HG02610 (cell line): ENCODE measurements at regions not wholly inside any gene's neighbourhood (a gene's known extent, or its start where the extent isn't known, plus 50 kb on each side); places are given as distances from the start of the nearest gene placed in this dataset.
A peak's percentile ranks its signal among the peaks of the same experiment; 100 is the strongest.

Experiments
- ATAC-seq: cut with Tn5 transposase; IDR thresholded peaks from one replicate; pipeline ENCODE4 v1.9.1; 2021; ENCODE audit warnings: mild to moderate bottlenecking, moderate library complexity; ENCODE audit not compliant: unreplicated experiment

DNA sequence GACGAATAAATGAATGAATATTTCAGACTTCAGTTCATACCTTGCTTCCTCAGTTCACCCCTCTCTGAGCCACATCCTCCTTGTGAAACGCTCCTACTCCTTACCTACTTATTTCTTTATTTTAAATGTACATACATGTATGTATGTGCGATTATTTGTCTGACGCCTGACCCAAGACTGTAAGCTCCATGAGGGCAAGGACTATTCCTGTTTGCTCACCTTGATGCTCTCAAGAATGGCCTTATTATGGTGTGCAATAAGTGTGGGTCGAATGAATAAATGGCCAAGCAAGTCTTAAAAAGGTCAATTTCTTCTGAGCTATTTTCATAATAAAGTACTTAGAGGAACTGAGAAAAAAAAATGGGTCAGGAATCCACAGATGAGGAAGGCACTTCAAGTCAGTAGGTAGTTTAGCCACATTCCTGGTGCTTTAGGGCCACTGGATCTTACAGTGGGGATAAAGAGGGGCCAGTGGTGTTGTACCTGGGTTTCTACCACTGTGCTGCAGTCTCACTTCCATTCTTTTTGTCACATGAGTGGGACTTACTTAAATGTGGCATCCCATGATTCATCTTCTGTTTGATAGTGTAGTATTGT, 74.7 kb downstream of the SDC1 start:
- no peak for ATAC-seq

DNA sequence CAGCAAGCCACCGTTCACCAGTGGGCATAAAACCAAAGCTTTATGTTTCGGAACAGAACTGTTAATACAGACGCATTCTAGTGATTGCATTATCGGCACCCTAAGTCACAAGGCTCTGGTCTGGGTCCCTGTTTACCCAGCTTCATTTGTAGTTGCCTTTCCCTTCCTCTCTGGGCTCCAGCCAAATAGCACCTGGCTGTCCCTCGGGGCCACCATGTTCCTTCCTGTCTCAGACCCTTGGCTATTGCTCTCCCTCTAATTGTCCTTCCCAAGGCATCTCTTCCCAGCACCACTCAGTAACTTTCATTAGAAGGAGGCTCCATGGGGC, 75.3 kb downstream of the SDC1 start:
- ATAC-seq = no peak

DNA sequence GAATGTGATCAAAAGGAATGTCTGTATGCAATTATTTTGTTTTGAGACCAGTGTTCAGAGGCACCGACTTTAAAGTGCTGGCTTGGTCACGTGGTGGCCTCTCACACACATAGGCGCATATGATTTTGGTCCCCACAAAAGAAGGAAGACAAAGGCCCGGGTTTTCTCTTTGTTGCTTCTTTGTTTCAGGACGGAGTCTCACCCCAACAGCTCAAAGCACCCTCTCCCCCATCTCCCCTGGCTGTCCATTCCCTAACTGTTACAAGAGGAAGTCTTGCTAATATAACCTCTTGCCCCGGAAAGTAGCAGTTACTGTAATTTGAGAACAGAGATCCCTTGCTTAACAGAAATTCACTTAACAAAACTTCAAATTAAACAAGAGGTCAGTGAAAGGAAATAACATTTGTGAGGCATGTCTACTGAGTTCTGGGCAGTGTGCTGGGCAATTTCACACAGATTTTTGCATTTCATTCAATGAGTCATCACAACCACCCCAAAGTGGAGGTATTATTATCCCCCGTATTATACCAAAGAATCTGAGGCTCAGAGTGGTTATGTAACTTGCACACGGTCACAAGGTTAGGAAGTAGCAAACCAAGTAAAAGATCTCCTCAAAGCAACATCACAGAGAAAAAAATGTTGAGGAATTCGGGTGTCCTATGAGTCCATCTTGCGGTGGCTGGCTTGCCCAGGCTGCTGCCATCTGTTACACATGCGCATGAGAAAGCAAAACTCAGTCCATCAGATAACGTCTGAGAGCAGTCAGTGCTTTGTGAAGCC, 75.8 kb downstream of the SDC1 start:
- ATAC-seq = no peak

DNA sequence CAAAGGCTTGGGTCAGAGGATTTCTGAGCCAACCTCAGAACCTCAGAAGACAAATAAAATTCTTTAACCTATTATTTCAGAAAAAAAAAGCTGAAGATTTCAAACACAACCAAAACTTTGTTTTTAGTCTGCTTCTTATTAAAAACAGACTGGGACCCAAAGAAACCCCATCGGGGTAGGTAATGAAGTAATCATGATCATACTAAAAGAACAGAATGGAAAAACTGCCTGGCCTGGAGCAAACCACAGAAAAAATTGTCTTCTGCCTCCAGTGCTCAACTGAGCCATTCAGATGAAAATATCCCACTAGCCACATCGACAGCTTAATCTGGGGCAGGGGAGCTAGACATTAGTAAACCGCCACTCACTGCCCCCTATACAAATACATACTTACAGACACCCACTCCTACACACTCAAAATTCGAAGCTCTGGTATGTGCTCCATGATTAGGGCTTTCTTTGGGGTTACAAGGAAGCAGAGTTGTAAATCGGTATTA, 76.5 kb downstream of the SDC1 start:
- ATAC-seq = no peak

DNA sequence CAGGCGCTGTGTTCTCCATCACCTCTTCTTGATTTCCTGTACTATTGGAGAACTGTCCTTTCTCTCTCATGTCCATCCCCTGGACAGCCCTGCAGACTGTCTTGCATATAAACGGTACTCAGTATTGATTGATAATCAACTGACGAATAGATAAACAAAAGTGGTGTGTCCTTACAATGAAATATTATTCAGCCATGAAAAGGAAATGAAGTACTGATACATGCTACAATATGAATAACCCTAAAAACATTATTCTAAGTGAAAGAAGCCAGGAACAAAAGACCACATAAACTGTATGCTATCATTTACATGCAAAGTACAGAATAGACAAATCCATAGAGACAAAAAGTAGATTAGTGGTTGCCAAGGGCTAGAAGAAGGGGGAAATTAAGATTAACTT, 77.6 kb downstream of the SDC1 start:
- no peak for ATAC-seq

DNA sequence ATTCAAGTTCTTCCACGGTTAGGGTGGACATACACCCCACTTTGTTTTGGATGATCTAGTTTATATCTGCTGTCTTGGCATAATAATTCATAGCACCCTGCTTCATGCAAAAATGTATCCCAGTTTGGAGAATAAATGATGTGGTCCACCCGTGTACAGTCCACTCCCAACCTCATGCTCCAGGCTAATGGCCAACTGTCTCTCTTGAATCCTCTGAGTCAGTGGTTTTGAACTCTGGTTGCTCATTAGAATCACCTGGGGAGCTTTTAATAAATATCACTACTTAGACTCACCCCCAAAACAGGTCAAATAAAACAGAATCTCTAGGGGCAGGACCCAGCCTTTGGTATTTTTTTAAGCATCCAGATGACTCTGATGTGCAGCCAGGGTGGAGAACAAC, 78.5 kb downstream of the SDC1 start:
- no peak for ATAC-seq

DNA sequence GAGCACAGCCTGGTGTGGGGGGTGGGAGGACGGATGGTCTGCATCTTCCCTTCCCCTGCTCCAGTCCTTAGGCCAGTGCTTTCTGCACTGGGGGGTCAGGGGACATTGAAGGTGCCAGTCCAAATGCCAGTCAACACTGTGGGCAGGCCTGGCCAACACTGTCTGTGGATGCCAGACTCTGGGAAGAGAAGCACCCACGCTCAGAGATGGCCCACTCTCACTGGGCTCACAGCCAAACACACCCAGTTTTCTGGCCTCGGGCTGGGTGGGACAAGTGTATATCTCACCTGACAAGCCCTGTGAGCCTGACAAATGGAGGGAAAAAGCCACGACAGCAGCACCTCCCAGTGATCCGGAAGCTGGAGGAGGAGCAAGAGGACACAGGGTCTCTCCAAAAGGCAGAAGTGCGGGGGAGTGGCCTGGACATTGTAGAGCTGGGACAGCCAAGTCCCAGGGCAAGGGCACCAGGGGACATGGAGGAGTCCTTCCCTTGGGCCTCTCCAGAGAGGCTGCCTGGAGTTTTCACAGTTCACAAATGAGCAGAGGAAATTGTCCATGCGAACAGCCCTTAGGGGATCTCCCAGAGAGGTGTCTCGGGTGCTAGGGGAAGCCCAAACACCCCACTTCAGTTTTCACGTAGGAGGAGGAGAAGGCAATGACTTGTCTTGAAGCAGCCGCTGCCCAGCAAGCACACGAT, 79.3 kb downstream of the SDC1 start:
- ATAC-seq = peak; percentile 91

DNA sequence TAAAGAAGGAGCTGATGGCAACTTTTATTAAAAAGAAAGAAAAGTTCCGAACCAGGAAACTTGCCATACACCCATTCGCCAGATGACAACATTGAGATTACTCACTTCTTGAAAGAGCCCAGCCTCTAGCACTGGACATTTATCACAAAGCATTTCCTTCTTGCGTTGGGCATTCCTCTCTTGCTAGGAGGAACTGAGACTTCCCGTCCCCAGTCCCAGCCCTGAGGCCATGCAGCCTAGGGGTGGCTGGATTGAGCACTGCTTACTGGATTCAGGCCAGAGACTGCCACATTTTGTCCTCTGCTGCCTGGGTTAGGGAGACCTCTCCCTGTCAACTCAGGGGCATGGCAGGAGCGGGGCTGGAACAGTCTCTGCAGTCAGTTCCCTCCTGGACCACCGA, 80.1 kb downstream of the SDC1 start:
- no peak for ATAC-seq

DNA sequence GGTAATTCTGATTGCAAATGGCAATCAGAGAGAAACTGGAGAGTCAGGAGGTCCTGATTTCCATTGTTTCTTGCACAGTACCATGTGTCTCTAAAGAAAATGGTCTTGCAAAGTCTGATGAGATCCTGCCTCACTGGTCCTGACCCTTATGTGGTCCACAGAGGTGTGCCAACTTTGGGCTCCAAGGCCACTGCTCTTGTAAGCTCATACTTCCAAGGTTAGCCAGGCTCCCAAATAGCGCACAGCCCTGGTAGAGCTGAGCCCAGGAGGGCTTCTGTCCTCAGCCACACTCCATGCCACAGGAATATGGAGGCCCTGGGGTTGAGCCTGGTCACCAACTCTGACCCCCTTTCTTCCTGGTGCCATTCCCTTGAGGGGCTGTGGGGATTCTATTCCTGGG, 80.7 kb downstream of the SDC1 start:
- ATAC-seq = no peak

DNA sequence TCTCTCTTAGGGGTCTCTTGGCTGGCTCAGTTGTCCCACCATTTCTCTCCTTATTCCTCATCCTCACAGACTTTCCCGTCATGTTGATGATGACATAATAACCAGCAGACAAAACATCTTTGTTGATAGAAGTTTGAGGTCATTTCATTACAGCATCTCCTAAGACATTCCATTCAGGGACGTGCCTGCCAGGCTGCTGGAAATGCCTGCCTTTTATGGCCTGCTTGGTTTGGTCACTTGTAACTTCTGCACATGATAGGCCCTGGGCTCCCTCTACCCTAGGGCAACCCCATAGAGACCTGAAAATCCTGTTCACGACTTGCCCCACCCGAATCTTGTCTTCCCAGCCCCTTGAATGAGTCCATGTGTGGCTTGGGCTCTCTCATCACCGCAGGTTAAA, 81.7 kb downstream of the SDC1 start:
- ATAC-seq = no peak

DNA sequence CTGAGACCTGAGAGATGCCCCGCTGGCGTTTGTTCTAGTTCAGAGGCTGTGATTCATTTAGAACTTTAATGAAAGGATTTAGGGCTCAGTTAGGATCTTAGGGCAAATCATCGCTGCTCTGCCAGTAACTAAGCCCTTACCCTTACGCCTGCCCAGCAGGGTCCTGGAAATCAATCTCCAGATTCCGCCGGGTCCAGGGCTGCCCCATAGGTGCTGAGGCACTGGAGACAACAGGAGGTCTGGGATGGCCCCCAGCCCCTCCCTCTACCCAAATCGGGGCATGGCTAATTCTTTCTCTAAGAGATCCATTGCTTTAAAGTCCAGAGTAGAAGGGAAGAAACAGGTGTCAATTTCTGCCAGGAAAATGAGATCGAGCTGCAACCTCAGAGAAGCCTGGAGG, 83.1 kb downstream of the SDC1 start:
- ATAC-seq = no peak

DNA sequence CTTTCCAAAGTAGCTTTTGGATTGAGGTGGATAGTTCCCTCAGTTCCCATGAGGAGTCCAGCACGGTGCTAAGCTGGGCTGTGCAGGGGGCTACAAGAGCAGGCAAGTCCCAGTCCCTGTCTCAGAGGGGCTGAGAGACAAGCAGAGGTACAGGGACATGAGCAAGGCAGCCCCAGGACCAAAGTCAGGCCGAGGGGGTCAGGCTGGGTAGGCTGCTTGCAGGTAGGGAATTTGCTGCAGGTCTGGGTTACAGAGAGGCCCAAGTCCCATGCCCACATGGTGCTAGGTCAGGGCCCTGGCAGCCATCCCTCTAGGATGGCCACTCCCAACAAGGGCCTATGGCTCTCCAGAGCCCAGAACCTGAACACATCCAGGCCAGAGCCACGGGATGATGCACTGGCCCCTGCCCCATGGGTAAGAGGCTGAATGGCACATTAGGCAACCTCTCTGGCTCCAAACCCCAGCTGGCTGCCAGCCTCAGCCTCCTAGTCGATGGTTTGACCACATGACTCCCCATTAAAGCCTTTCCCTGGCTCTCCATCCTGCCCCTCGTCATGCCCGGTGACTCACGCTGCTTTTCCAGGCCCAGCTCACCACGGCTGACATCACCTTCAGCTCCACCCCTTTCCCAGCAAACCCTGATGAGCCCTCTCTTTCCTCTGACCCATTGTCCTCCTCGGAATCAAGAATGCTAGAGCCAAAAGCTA, 83.7 kb downstream of the SDC1 start:
- no peak for ATAC-seq

DNA sequence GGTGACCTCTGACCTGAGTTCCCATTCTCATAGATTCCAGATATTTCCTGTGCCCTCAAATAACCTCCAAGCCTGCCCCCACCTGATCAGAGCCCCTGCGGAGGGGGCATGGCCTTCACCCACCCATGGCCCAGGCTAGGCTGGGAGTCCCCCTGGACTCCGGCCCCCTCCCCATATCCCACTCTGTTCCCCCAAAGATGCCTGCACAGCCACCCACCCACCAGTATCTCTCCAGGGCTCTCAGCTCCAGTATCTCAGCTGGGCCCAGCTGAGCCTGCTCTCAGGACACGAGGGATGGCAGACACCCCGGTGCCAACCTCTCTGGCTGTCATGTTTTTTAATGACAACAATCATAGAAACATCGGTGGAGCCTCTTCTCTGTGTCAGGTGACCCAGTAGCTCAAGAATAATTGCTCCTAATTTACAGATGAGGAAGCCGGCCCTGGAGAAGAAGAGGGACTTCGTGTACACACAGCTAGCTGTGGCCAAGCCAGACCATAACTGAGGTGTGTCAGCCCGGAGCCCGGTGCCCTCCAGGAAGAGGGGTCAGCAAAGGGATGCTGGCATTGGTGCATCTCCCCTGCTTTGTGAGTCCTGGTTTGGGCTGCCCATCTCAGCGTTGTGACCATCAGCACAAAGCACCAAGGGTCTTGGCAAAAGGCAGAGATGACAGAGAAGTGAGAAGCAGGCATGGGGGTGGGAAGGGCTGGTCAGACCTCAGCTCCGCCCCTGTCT, 84.4 kb downstream of the SDC1 start:
- ATAC-seq = no peak

DNA sequence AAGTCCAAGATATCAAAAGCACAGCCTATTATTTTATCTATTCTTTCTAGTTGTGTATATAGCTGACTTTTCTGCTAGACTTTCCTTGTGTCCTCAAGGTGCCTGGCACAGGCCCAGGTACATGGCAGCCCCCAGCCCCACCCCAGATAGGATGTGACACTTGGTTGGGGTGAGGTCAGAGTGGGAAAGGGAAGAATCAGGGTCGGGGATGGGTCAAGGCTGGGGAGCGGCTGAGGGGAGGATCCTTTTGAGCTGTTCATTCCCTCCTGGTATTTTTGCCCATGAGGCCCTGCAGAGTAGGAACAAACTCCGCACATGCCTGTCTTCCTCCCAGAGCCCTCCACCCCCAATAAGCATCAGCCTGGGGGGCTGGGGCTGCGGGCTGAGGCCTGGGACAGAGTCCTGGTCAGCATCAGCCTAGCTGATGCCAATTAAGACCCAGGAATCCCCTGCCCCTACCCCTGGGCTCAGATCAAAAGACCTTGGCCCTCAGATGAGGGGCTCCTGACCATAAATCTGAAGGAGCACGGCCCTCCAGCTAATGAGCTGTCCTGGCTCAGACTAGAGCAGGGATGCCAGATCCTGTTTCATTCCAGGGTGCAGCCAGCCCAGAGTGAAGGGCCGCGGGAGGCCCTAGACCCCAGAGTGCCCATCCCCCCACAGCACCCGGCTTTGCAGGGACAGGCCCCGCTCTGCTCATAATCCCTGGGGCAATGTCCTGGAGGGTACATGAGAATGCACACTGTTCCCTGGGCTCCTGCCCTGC, 85.3 kb downstream of the SDC1 start:
- no peak for ATAC-seq

DNA sequence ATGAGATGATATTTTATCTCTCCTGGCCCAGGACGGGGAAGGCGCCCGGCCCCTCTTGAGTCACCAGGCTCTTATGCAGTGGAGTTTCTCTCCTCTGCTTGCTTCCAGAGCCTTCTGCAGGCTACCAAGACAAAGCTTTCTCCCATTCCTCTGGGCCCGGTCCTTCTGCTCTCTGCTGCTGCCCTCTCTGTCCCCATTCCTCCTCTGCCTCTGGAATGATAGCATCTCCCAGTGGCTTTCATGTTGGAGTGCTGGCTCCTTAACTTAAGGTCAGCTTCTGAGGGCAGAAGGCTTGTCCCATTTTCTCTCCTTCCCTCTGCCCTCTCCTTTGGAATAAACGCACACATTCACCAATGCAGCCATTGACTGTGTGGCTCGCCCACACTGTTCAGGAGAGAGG, 86.2 kb downstream of the SDC1 start:
- no peak for ATAC-seq

DNA sequence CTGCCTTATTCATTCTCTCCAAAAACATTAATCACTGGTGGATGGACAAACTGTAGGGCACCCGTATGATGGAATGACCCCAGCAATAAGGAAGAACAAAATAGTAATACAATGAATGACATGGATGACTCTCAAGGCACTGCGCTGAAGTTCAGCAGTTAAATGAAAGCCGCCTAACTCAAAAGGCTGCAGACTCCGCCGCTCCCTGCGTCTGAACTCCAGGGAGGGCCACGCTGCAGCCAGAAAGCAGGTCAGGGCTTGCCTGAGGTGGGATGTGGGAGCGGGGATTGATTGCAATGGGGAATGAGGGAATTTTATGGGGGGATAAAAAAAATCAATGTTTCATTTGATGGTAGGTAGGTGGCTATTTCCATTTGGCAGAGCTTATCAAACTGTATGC, 86.5 kb upstream of the LAPTM4A start:
- ATAC-seq = no peak

DNA sequence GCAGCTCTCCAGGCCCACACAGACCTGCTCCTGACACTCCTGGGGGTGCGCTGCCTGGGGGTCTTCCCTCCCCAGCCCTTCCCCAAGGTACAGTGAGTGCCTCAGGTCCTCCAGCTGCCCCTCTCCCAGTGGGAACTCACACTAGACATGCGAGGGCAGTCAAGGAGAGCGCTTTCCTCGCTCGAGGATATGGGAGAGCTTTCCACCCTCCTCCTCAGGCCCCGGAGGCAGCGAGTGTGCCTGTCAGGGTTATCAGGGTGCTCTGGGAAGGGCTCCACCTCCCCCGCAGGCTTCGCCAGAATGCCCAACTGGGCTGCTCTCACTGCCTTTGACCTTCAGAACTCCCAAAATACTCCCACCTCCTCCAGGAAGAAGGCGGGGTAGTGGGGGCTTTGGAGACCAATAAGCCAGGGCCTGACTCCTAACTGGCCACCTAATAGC, 85.7 kb upstream of the LAPTM4A start:
- ATAC-seq = no peak

DNA sequence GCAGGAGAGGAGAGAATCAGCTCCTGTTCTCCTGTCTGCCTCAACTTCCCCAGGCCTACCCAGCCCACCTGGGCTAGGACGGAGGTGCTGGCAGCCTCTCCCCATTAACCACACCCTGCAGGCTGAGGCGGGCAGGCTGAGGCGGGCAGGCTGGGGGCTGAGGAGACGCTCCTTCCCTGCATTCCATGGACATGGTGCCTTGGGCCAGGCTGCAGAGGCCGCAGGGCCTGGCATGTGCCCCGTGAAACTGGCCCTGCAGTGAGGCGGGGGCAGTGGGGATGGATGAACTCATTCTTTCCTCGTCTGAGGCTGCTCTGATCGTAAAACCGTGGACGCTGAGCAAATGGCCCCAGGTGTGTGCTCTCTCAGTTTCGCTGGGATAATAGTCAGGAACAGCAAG, 84.7 kb upstream of the LAPTM4A start:
- no peak for ATAC-seq

DNA sequence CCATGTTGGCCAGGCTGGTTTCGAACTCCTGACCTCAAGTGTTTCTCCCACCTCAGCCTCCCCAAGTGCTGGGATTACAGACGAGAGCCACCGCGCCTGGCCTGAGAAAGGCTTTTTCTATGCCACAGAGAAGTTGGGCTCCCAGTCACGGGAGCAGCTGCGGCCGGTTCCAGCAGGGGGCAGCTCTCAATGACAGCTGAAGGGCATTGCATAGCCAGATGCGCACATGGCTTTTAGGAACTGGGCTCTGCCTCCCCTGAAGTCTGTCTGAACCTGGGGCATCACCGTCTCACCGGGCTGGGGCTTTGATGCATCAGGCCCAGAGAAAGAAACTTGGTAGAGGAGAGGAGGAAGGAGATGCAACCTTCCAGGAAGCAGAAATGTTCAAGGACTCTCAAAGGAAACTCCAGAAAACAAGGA, 84.2 kb upstream of the LAPTM4A start:
- peak; percentile 76 for ATAC-seq

DNA sequence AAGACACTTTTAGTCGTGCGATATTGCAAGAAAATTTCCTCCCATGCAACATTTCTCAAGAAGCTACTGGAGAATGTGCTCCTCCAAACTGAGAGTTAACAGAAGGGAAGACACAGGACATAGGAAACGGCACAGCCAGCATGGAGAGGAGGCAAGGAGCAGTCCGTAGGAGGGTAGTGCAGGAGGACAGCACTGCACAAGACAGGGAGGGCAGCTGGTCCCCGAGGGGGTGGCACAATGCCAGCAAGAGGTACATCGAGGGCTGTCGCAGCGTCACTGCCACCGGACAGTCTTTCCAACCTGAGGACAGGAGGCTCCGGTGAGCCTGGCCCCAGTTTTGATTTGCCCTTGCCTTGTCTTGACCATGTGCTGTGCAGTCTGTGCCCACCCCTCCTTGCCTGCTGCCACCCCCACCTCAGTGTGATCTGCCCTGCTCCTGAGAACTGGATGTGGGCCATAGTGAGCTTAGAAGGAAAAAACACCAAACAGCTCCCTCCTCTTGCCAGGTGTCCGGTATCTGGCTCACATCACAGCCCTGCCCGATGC, 81.6 kb upstream of the LAPTM4A start:
- no peak for ATAC-seq
